HepG2 (cell line): ENCODE measurements at regions not wholly inside any gene's neighbourhood (a gene's known extent, or its start where the extent isn't known, plus 50 kb on each side); places are given as distances from the start of the nearest gene placed in this dataset.

Experiments used
- ATF1 ChIP-seq: IDR thresholded peaks from 2 replicates; pipeline ENCODE4 v1.6.1; 2016; ENCODE audit warnings: mild to moderate bottlenecking, control low read depth
- CBFB ChIP-seq: sonication (generic); formaldehyde crosslinking; IDR thresholded peaks from 2 replicates; pipeline ENCODE4 v1.4.0; 2020; ENCODE audit warnings: missing genetic modification reagents
- CBX5 ChIP-seq: sonication (generic); formaldehyde crosslinking; IDR thresholded peaks from 2 replicates; pipeline ENCODE4 v1.4.0; 2020; ENCODE audit warnings: missing genetic modification reagents, borderline replicate concordance
- CREB1 ChIP-seq, 2 experiments: fragments of 450-650 bp in 1 of 2; IDR thresholded peaks; 2 replicates each; pipeline ENCODE4 v1.6.1; 2016 to 2017; ENCODE audit warnings: control low read depth in 1 of 2, mild to moderate bottlenecking in 1 of 2, missing compliant biosample characterization in 1 of 2, missing genetic modification characterization in 1 of 2
- MBD4 ChIP-seq: IDR thresholded peaks from 2 replicates; pipeline ENCODE4 v1.6.1; 2012; ENCODE audit warnings: low read length, inconsistent platforms, borderline replicate concordance
- POLR2A ChIP-seq, 2 experiments: IDR thresholded peaks; 2 replicates each; pipeline ENCODE4 v1.6.1; 2011; ENCODE audit warnings: low read depth in 2 of 2, low read length in 2 of 2, mild to moderate bottlenecking in 1 of 2, moderate library complexity in 1 of 2; ENCODE audit not compliant: insufficient read depth in 1 of 2
- RXRA ChIP-seq: sonication (generic); formaldehyde crosslinking; IDR thresholded peaks from 2 replicates; pipeline ENCODE4 v1.5.1; 2020; ENCODE audit warnings: missing genetic modification reagents
- SMC3 ChIP-seq: IDR thresholded peaks from 2 replicates; pipeline ENCODE4 v1.6.1; 2011; ENCODE audit warnings: low read length, improper control_type of control experiment
- ZNF589 ChIP-seq: sonication (generic); formaldehyde crosslinking; conservative IDR thresholded peaks from 2 replicates; pipeline ENCODE4 v1.8.0; 2022; ENCODE audit warnings: mild to moderate bottlenecking, moderate library complexity, missing genetic modification reagents
- TF ChIP-seq, protein P1 (sequence below): sonication (generic); formaldehyde crosslinking; IDR thresholded peaks from 2 replicates; pipeline ENCODE4 v1.5.0; 2020; ENCODE audit warnings: mild to moderate bottlenecking, missing genetic modification reagents, moderate library complexity
- TF ChIP-seq, protein P2 (sequence below): fragments of 450-650 bp; IDR thresholded peaks from 2 replicates; pipeline ENCODE4 v1.6.1; 2016

DNA sequence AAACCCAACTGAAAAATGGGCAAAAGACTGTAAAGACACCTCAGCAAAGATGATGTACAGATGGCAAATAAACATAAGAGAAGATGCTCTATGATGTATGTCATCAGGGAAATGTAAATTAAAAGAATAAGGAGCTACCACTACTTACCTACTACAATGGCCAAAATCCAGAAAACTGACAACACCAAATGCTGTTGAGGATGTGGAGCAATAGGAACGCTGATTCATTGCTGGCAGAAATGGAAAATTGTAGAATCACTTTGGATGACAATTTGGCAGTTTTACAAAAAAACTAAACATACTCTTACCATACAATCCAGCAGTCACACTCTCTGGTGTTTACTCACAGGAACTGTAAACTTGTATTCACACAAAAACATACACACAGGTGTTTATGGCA lies 222.3 kb upstream of the LDB2 start:
- TF ChIP-seq CBFB (CRISPR knock-in tag) (no peak), CBX5 (CRISPR knock-in tag) (no peak), RXRA (CRISPR knock-in tag) (no peak), SMC3 (no peak), MBD4 (no peak), POLR2A (IDR thresholded peaks at IDR 0.05; ENCODE audit: insufficient read depth in 1 of 2, low read depth in 2 of 2, low read length in 2 of 2) (no peak), CREB1 (IDR thresholded peaks at IDR 0.05) (no peak), CREB1 (CRISPR knock-in tag; IDR thresholded peaks at IDR 0.05) (no peak), ZNF589 (CRISPR knock-in tag) (no peak), ATF1 (no peak)
- TF ChIP-seq, protein P1, sequence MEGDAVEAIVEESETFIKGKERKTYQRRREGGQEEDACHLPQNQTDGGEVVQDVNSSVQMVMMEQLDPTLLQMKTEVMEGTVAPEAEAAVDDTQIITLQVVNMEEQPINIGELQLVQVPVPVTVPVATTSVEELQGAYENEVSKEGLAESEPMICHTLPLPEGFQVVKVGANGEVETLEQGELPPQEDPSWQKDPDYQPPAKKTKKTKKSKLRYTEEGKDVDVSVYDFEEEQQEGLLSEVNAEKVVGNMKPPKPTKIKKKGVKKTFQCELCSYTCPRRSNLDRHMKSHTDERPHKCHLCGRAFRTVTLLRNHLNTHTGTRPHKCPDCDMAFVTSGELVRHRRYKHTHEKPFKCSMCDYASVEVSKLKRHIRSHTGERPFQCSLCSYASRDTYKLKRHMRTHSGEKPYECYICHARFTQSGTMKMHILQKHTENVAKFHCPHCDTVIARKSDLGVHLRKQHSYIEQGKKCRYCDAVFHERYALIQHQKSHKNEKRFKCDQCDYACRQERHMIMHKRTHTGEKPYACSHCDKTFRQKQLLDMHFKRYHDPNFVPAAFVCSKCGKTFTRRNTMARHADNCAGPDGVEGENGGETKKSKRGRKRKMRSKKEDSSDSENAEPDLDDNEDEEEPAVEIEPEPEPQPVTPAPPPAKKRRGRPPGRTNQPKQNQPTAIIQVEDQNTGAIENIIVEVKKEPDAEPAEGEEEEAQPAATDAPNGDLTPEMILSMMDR (CRISPR knock-in tag) = no peak
- TF ChIP-seq, protein P2, sequence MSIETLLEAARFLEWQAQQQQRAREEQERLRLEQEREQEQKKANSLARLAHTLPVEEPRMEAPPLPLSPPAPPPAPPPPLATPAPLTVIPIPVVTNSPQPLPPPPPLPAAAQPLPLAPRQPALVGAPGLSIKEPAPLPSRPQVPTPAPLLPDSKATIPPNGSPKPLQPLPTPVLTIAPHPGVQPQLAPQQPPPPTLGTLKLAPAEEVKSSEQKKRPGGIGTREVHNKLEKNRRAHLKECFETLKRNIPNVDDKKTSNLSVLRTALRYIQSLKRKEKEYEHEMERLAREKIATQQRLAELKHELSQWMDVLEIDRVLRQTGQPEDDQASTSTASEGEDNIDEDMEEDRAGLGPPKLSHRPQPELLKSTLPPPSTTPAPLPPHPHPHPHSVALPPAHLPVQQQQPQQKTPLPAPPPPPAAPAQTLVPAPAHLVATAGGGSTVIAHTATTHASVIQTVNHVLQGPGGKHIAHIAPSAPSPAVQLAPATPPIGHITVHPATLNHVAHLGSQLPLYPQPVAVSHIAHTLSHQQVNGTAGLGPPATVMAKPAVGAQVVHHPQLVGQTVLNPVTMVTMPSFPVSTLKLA = no peak
